Endodermal cell (in vitro differentiated cells): ENCODE measurements at regions not wholly inside any gene's neighbourhood (a gene's known extent, or its start where the extent isn't known, plus 50 kb on each side); places are given as distances from the start of the nearest gene placed in this dataset.

Experiments used
- DNase-seq: peaks from one replicate; pipeline ENCODE4 v3.0.0-alpha.2; 2017
- H3K27ac ChIP-seq: 2 replicates; pipeline ENCODE4 v1.5.1; 2013; ENCODE audit warnings: mild to moderate bottlenecking, low read depth, low read length, moderate library complexity
- H3K27me3 ChIP-seq: 2 replicates; pipeline ENCODE4 v1.6.1; 2013; ENCODE audit warnings: mild to moderate bottlenecking, low read length, moderate library complexity; ENCODE audit not compliant: insufficient read depth, control insufficient read depth, poor library complexity, severe bottlenecking
- H3K36me3 ChIP-seq: 2 replicates; pipeline ENCODE4 v1.7.0; 2013; ENCODE audit warnings: mild to moderate bottlenecking, low read length, moderate library complexity; ENCODE audit not compliant: control insufficient read depth, insufficient read depth
- H3K4me1 ChIP-seq: one replicate; pipeline ENCODE4 v1.7.0; 2013; ENCODE audit warnings: low read length; ENCODE audit not compliant: control insufficient read depth, insufficient read depth
- H3K4me3 ChIP-seq: 2 replicates; pipeline ENCODE4 v1.5.1; 2013; ENCODE audit warnings: mild to moderate bottlenecking, low read length, moderate library complexity
- H3K9ac ChIP-seq: 2 replicates; pipeline ENCODE4 v1.6.1; 2013; ENCODE audit warnings: mild to moderate bottlenecking, low read length, moderate library complexity; ENCODE audit not compliant: poor library complexity, severe bottlenecking; ENCODE audit errors: extremely low read depth
- H3K9me3 ChIP-seq: 2 replicates; pipeline ENCODE4 v1.6.1; 2013; ENCODE audit warnings: mild to moderate bottlenecking, low read length, moderate library complexity; ENCODE audit not compliant: control insufficient read depth
- H3K27ac Mint-ChIP-seq: 2 replicates; pipeline ENCODE4 v1.8.0; 2020; ENCODE audit warnings: mixed read lengths
- H3K27me3 Mint-ChIP-seq: 2 replicates; pipeline ENCODE4 v1.8.0; 2021; ENCODE audit warnings: mild to moderate bottlenecking, mixed read lengths; ENCODE audit not compliant: insufficient read depth
- H3K36me3 Mint-ChIP-seq: 2 replicates; pipeline ENCODE4 v1.8.0; 2020; ENCODE audit warnings: low read depth, mixed read lengths
- H3K4me1 Mint-ChIP-seq: 2 replicates; pipeline ENCODE4 v1.8.0; 2020; ENCODE audit warnings: mixed read lengths
- H3K4me3 Mint-ChIP-seq: 2 replicates; pipeline ENCODE4 v1.8.0; 2020; ENCODE audit warnings: mild to moderate bottlenecking, moderate library complexity, mixed read lengths
- H3K9me3 Mint-ChIP-seq: 2 replicates; pipeline ENCODE4 v1.8.0; 2020; ENCODE audit warnings: mild to moderate bottlenecking, mixed read lengths
- WGBS, 2 experiments: methylation state at CpG; one replicate each; pipeline versions ENCODE4 v1.1.5 to v1.1.7; 2013; ENCODE audit warnings: missing lambda C conversion rate in 2 of 2, mixed read lengths in 1 of 2; ENCODE audit not compliant: insufficient coverage in 1 of 2, insufficient read length in 1 of 2; 5-methylcytosine and 5-hydroxymethylcytosine counted together
- TF ChIP-seq, protein P1 (sequence below): fragments of 200-600 bp; sonication (generic); conservative IDR thresholded peaks from 2 replicates; pipeline ENCODE4 v1.5.0; 2021; ENCODE audit warnings: antibody characterized with exemption, mild to moderate bottlenecking

- Histone ChIP-seq H3K9me3 (no peaks in the 10 kb centered on the region), H3K4me1 (no peaks in the 10 kb centered on the region), H3K9ac (no peak overlapping the region), H3K36me3 (no peaks in the 10 kb centered on the region), H3K27ac (no peak overlapping the region), H3K27me3 (no peaks in the 10 kb centered on the region), H3K4me3 (no peak overlapping the region)
- Mint-ChIP-seq H3K27ac (no peak overlapping the region), H3K4me3 (no peak overlapping the region), H3K4me1 (peaks cover 6% of the 10 kb centered on the region), H3K27me3 (peaks cover 2% of the 10 kb centered on the region), H3K9me3 (peaks cover 1% of the 10 kb centered on the region), H3K36me3 (no peaks in the 10 kb centered on the region)
- DNase-seq: no peak
- 77% methylated on average over 2 of the region's 2 CpGs; no CpG with 5 or more reads in 1 of the 2 experiments for WGBS, 2 experiments
- TF ChIP-seq, protein P1, sequence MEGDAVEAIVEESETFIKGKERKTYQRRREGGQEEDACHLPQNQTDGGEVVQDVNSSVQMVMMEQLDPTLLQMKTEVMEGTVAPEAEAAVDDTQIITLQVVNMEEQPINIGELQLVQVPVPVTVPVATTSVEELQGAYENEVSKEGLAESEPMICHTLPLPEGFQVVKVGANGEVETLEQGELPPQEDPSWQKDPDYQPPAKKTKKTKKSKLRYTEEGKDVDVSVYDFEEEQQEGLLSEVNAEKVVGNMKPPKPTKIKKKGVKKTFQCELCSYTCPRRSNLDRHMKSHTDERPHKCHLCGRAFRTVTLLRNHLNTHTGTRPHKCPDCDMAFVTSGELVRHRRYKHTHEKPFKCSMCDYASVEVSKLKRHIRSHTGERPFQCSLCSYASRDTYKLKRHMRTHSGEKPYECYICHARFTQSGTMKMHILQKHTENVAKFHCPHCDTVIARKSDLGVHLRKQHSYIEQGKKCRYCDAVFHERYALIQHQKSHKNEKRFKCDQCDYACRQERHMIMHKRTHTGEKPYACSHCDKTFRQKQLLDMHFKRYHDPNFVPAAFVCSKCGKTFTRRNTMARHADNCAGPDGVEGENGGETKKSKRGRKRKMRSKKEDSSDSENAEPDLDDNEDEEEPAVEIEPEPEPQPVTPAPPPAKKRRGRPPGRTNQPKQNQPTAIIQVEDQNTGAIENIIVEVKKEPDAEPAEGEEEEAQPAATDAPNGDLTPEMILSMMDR: no peak
Observed at GRCh38 chr12:58378028-58378427, 436.7 kb downstream of the ATP23 start.

GRCh38 chr12:58381546-58381945, 440.2 kb downstream of the ATP23 start:
- Mint-ChIP-seq H3K4me3 (no peak overlapping the region), H3K36me3 (no peaks in the 10 kb centered on the region), H3K27me3 (peaks cover 10% of the 10 kb centered on the region), H3K4me1 (peaks cover 34% of the 10 kb centered on the region), H3K9me3 (peaks cover 1% of the 10 kb centered on the region), H3K27ac (no peak overlapping the region)
- Histone ChIP-seq H3K4me3 (no peak overlapping the region), H3K27ac (no peak overlapping the region), H3K9me3 (no peaks in the 10 kb centered on the region), H3K9ac (no peak overlapping the region), H3K27me3 (peaks cover 18% of the 10 kb centered on the region), H3K4me1 (no peaks in the 10 kb centered on the region), H3K36me3 (no peaks in the 10 kb centered on the region)
- 94 to 100% methylated on average over 5 to 6 of the region's 6 CpGs for WGBS, 2 experiments
- TF ChIP-seq, protein P1: no peak
- DNase-seq: no peak

DNA sequence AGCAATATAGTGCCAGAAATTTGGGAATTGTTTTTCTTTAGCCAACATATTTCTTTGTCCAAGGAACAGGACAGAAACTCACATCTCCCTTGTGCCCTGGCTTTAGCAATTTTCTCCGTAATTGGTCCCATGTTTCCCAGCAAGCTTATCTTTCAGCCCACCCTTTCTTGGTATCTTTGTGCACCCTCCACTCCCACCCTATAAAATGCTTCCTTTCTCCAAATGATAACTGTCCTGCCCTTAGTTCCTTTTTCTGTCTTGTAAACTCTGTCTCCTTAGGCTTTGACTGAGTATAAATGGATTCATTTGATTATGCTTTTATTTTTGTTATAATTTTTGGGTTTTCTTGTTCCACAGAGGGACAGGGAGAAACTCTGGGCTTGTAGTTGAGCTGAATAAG, 442.8 kb downstream of the ATP23 start:
- Histone ChIP-seq H3K4me3 (no peak overlapping the region), H3K36me3 (no peaks in the 10 kb centered on the region), H3K4me1 (no peaks in the 10 kb centered on the region), H3K27me3 (peaks cover 18% of the 10 kb centered on the region), H3K27ac (no peak overlapping the region), H3K9ac (no peak overlapping the region), H3K9me3 (no peaks in the 10 kb centered on the region)
- Mint-ChIP-seq H3K9me3 (no peaks in the 10 kb centered on the region), H3K4me3 (no peak overlapping the region), H3K27me3 (peaks cover 10% of the 10 kb centered on the region), H3K36me3 (no peaks in the 10 kb centered on the region), H3K4me1 (peaks cover 33% of the 10 kb centered on the region), H3K27ac (no peak overlapping the region)
- TF ChIP-seq, protein P1: no peak
- DNase-seq: no peak
- 100% methylated on average over 1 of the region's 1 CpG for WGBS, 2 experiments
